Sigmoid colon (tissue), 4 donors: ENCODE measurements at regions not wholly inside any gene's neighbourhood (a gene's known extent, or its start where the extent isn't known, plus 50 kb on each side); places are given as distances from the start of the nearest gene placed in this dataset.

Source experiments
- EP300 ChIP-seq, 4 donors: sonication (generic); formaldehyde crosslinking; IDR thresholded peaks; one replicate each; pipeline ENCODE4 v1.6.1; 2017; ENCODE audit warnings: antibody characterized with exemption in 4 of 4
- POLR2A ChIP-seq, 2 donors: fragments of 450-650 bp; IDR thresholded peaks; one replicate each; pipeline ENCODE4 v1.6.1; 2016; ENCODE audit warnings: antibody characterized with exemption in 2 of 2, mild to moderate bottlenecking in 2 of 2, moderate library complexity in 2 of 2
- TF ChIP-seq, protein P1 (sequence below), 4 experiments: fragments of 450-650 bp in 3 of 4; fragments of 200-600 bp in 1 of 4; IDR thresholded peaks; one replicate each; pipeline ENCODE4 v1.5.1; 2016 to 2019; ENCODE audit warnings: antibody characterized with exemption in 4 of 4, mild to moderate bottlenecking in 3 of 4, moderate library complexity in 2 of 4

DNA sequence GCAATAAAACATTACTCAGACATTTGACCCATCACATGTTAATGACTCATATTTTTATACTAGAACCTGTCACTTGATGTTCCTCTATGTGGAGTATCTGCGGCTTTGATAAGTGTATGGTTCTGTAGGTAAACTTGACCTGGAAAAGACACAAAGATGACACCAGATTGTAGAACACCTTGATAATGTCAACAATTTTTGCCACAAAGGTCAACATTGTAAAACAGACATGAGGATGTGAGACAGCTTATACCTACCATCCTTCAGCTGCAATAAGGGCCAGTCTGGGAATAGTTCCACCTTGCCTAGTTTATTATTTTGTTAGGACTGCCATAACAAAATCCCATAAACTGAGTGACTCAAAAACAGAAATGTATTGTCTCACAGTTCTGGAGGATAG lies 202.4 kb downstream of the LMBRD1 start:
- TF ChIP-seq POLR2A (IDR thresholded peaks at IDR 0.05) (no peak), EP300 (IDR thresholded peaks at IDR 0.05) (no peak)
- TF ChIP-seq, protein P1, sequence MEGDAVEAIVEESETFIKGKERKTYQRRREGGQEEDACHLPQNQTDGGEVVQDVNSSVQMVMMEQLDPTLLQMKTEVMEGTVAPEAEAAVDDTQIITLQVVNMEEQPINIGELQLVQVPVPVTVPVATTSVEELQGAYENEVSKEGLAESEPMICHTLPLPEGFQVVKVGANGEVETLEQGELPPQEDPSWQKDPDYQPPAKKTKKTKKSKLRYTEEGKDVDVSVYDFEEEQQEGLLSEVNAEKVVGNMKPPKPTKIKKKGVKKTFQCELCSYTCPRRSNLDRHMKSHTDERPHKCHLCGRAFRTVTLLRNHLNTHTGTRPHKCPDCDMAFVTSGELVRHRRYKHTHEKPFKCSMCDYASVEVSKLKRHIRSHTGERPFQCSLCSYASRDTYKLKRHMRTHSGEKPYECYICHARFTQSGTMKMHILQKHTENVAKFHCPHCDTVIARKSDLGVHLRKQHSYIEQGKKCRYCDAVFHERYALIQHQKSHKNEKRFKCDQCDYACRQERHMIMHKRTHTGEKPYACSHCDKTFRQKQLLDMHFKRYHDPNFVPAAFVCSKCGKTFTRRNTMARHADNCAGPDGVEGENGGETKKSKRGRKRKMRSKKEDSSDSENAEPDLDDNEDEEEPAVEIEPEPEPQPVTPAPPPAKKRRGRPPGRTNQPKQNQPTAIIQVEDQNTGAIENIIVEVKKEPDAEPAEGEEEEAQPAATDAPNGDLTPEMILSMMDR (IDR thresholded peaks at IDR 0.05), result no peak
